Testis (tissue), 2 donors: ENCODE measurements at regions not wholly inside any gene's neighbourhood (a gene's known extent, or its start where the extent isn't known, plus 50 kb on each side); places are given as distances from the start of the nearest gene placed in this dataset.

ENCODE experiments used
- DNase-seq: peaks from one replicate; pipeline ENCODE4 v3.0.0-alpha.2; 2019
- H3K27ac ChIP-seq, 2 donors: fragments of 200-600 bp; sonication (generic); one replicate each; pipeline ENCODE4 v1.5.1; 2019
- H3K27me3 ChIP-seq: fragments of 200-600 bp; sonication (generic); one replicate; pipeline ENCODE4 v1.5.1; 2019
- H3K36me3 ChIP-seq: fragments of 200-600 bp; sonication (generic); one replicate; pipeline ENCODE4 v1.5.1; 2017; ENCODE audit warnings: low read depth; ENCODE audit errors: missing control alignments
- H3K4me1 ChIP-seq: fragments of 200-600 bp; sonication (generic); one replicate; pipeline ENCODE4 v1.5.1; 2019
- H3K4me3 ChIP-seq, 2 donors: fragments of 200-600 bp; sonication (generic); one replicate each; pipeline ENCODE4 v1.5.1; 2017 to 2019
- H3K9me3 ChIP-seq: fragments of 200-600 bp; sonication (generic); one replicate; pipeline ENCODE4 v1.5.1; 2017
- CTCF ChIP-seq, 3 experiments: fragments of 450-650 bp in 2 of 3; fragments of 200-600 bp in 1 of 3; sonication (generic) in 1 of 3; IDR thresholded peaks; one replicate each; pipeline ENCODE4 v1.5.1; 2016 to 2019; ENCODE audit warnings: antibody characterized with exemption in 3 of 3, mild to moderate bottlenecking in 2 of 3, moderate library complexity in 1 of 3
- POLR2A ChIP-seq: fragments of 450-650 bp; IDR thresholded peaks from one replicate; pipeline ENCODE4 v1.6.1; 2017; ENCODE audit warnings: antibody characterized with exemption, mild to moderate bottlenecking, moderate library complexity
- WGBS, 2 donors: methylation state at CpG; one replicate each; pipeline ENCODE4 v1.1.5; 2018; 5-methylcytosine and 5-hydroxymethylcytosine counted together
- intact Hi-C: fragments of 100-400 bp; cut with DNase I; formaldehyde crosslinking; loops from one replicate; pipeline ENCODE4 v1.15.1; 2023; ENCODE audit warnings: low total_unique reads

DNA sequence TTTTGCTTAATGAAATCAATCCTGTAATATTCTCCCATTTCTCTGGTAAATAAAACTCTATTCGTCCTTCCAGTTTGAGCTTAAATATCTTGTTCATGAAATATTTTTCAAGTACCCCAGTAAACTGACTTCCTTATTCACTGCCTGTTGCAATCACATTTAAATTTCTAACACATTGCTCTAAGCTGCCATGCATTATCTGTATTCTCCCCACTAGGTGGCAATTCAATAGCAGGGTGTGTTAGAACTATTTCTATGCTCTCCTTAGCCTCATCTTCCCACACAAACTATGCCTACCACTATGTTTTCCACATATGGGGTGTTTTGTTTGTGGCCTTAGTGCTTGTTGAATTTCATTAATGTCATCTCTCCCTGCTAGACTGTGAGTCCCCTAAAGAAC lies 377.1 kb upstream of the HS3ST1 start:
- WGBS, 2 donors, result 68 to 72% methylated on average over 1 of the region's 1 CpG
- no peaks in the 10 kb centered on the region for H3K36me3 ChIP-seq
- intact Hi-C loops, result no loop called here
- DNase-seq, result no peak
- no peaks in the 10 kb centered on the region for H3K9me3 ChIP-seq
- TF ChIP-seq POLR2A (no peak), CTCF (IDR thresholded peaks at IDR 0.05) (peak in 2 of 3 experiments; percentile 42 to 48)
- H3K27me3 ChIP-seq, result no peaks in the 10 kb centered on the region
- no peak overlapping the region for H3K27ac ChIP-seq
- no peak overlapping the region for H3K4me3 ChIP-seq
- peaks cover 11% of the 10 kb centered on the region for H3K4me1 ChIP-seq

GRCh38 chr4:11801466-11802446 lies 373.1 kb upstream of the HS3ST1 start:
- no peak for DNase-seq
- TF ChIP-seq CTCF (IDR thresholded peaks at IDR 0.05) (no peak), POLR2A (no peak)
- no peaks in the 10 kb centered on the region for H3K36me3 ChIP-seq
- no peak overlapping the region for H3K27ac ChIP-seq
- H3K4me3 ChIP-seq, result no peak overlapping the region
- peaks cover 11% of the 10 kb centered on the region for H3K4me1 ChIP-seq
- no peaks in the 10 kb centered on the region for H3K27me3 ChIP-seq
- no peaks in the 10 kb centered on the region for H3K9me3 ChIP-seq
- 45 to 48% methylated on average over 7 of the region's 7 CpGs for WGBS, 2 donors
- intact Hi-C loops, result no loop called here

DNA sequence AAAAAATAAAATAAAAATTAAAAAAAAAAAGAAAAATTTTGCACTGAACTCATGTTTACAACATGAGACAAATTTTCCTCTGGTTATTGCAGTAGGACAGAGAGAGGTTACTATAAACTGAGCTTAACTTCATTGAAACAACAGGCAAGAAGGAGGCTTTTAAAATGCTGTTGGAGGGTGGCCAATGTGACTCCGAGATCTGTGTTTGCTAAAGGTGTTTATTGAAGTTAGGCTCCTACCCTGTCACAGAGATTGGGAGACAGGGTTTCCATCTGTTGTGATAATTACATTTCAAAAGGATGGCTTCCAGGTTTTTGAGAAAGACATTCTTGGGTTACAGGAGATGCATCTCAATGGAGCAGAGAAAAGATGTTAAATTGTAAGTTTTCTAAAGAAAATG lies 370.5 kb upstream of the HS3ST1 start:
- H3K4me3 ChIP-seq, result no peak overlapping the region
- intact Hi-C loops, result no loop called here
- no peaks in the 10 kb centered on the region for H3K36me3 ChIP-seq
- H3K27me3 ChIP-seq, result no peaks in the 10 kb centered on the region
- DNase-seq, result no peak
- H3K27ac ChIP-seq, result no peak overlapping the region
- no peaks in the 10 kb centered on the region for H3K9me3 ChIP-seq
- H3K4me1 ChIP-seq, result peaks cover 7% of the 10 kb centered on the region
- no peak for TF ChIP-seq CTCF (IDR thresholded peaks at IDR 0.05)
- no peak for TF ChIP-seq POLR2A
- 87 to 92% methylated on average over 1 of the region's 1 CpG for WGBS, 2 donors

- H3K4me3 ChIP-seq, result no peak overlapping the region
- intact Hi-C loops, result no loop called here
- WGBS, 2 donors, result 58 to 85% methylated on average over 3 of the region's 3 CpGs
Observed at GRCh38 chr4:11791797-11792196, 363.1 kb upstream of the HS3ST1 start.

More at GRCh38 chr4:11791797-11792196, 363.1 kb upstream of the HS3ST1 start:
- TF ChIP-seq POLR2A, result no peak
- no peak for TF ChIP-seq CTCF (IDR thresholded peaks at IDR 0.05)
- Histone ChIP-seq H3K4me1 (no peaks in the 10 kb centered on the region), H3K36me3 (no peaks in the 10 kb centered on the region), H3K27ac (no peak overlapping the region), H3K27me3 (no peaks in the 10 kb centered on the region), H3K9me3 (no peaks in the 10 kb centered on the region)
- DNase-seq, result no peak
